ENCODE measurements at regions not wholly inside any gene's neighbourhood (a gene's known extent, or its start where the extent isn't known, plus 50 kb on each side); places are given as distances from the start of the nearest gene placed in this dataset.

GRCh38 chr7:109939207-109939606, 1151.7 kb upstream of the LRRN3 start:
- no peaks in the 10 kb centered on the region for H3K4me1 ChIP-seq (ENCODE audit: insufficient read depth, low read length)
- peaks cover 33% of the 10 kb centered on the region for H3K9me3 ChIP-seq (ENCODE audit: control insufficient read depth, insufficient read depth, low read length)
- no peaks in the 10 kb centered on the region; the same call in 1 of the 2 replicates for H3K36me3 ChIP-seq (ENCODE audit: insufficient read depth, low read length)

GRCh38 chr7:109945820-109946518, 1145.0 kb upstream of the LRRN3 start:
- Histone ChIP-seq H3K9me3 (ENCODE audit: control insufficient read depth, insufficient read depth, low read length) (peaks cover 6% of the 10 kb centered on the region; the same call in 1 of the 2 replicates), H3K4me1 (ENCODE audit: insufficient read depth, low read length) (no peaks in the 10 kb centered on the region), H3K36me3 (ENCODE audit: insufficient read depth, low read length) (no peaks in the 10 kb centered on the region), H3K9ac (ENCODE audit: low read depth, low read length) (no peak overlapping the region)

More at GRCh38 chr7:109939207-109939606, 1151.7 kb upstream of the LRRN3 start:
- no peak overlapping the region for H3K9ac ChIP-seq (ENCODE audit: low read depth, low read length)

- H3K4me1 ChIP-seq (ENCODE audit: insufficient read depth, low read length): no peaks in the 10 kb centered on the region
- H3K9me3 ChIP-seq (ENCODE audit: control insufficient read depth, insufficient read depth, low read length): no peaks in the 10 kb centered on the region
- no peaks in the 10 kb centered on the region for H3K36me3 ChIP-seq (ENCODE audit: insufficient read depth, low read length)
- no peak overlapping the region for H3K9ac ChIP-seq (ENCODE audit: low read depth, low read length)
These were observed 1140.7 kb upstream of the LRRN3 start for GRCh38 chr7:109950256-109950655.

- Histone ChIP-seq H3K9ac (ENCODE audit: low read depth, low read length) (no peak overlapping the region), H3K9me3 (ENCODE audit: control insufficient read depth, insufficient read depth, low read length) (no peaks in the 10 kb centered on the region), H3K36me3 (ENCODE audit: insufficient read depth, low read length) (no peaks in the 10 kb centered on the region), H3K4me1 (ENCODE audit: insufficient read depth, low read length) (no peaks in the 10 kb centered on the region)
These were observed 1139.9 kb upstream of the LRRN3 start for GRCh38 chr7:109950821-109951564.

GRCh38 chr7:109951565-109951928, 1139.4 kb upstream of the LRRN3 start:
- no peaks in the 10 kb centered on the region for H3K36me3 ChIP-seq (ENCODE audit: insufficient read depth, low read length)
- H3K9ac ChIP-seq (ENCODE audit: low read depth, low read length): no peak overlapping the region
- no peaks in the 10 kb centered on the region for H3K4me1 ChIP-seq (ENCODE audit: insufficient read depth, low read length)
- H3K9me3 ChIP-seq (ENCODE audit: control insufficient read depth, insufficient read depth, low read length): no peaks in the 10 kb centered on the region

- H3K9me3 ChIP-seq (ENCODE audit: control insufficient read depth, insufficient read depth, low read length): no peaks in the 10 kb centered on the region
- no peaks in the 10 kb centered on the region for H3K4me1 ChIP-seq (ENCODE audit: insufficient read depth, low read length)
- H3K36me3 ChIP-seq (ENCODE audit: insufficient read depth, low read length): no peaks in the 10 kb centered on the region
- no peak overlapping the region for H3K9ac ChIP-seq (ENCODE audit: low read depth, low read length)
These were observed 1134.9 kb upstream of the LRRN3 start for GRCh38 chr7:109955986-109956385.

GRCh38 chr7:109956916-109957315, 1134.0 kb upstream of the LRRN3 start:
- H3K9ac ChIP-seq (ENCODE audit: low read depth, low read length): no peak overlapping the region
- H3K36me3 ChIP-seq (ENCODE audit: insufficient read depth, low read length): no peaks in the 10 kb centered on the region
- H3K4me1 ChIP-seq (ENCODE audit: insufficient read depth, low read length): no peaks in the 10 kb centered on the region
- H3K9me3 ChIP-seq (ENCODE audit: control insufficient read depth, insufficient read depth, low read length): no peaks in the 10 kb centered on the region

- no peaks in the 10 kb centered on the region for H3K36me3 ChIP-seq (ENCODE audit: insufficient read depth, low read length)
- no peak overlapping the region for H3K9ac ChIP-seq (ENCODE audit: low read depth, low read length)
- no peaks in the 10 kb centered on the region for H3K9me3 ChIP-seq (ENCODE audit: control insufficient read depth, insufficient read depth, low read length)
- H3K4me1 ChIP-seq (ENCODE audit: insufficient read depth, low read length): no peaks in the 10 kb centered on the region
These were observed 1127.2 kb upstream of the LRRN3 start for GRCh38 chr7:109963741-109964140.

- H3K9ac ChIP-seq (ENCODE audit: low read depth, low read length): no peak overlapping the region
- no peaks in the 10 kb centered on the region for H3K9me3 ChIP-seq (ENCODE audit: control insufficient read depth, insufficient read depth, low read length)
- no peaks in the 10 kb centered on the region for H3K4me1 ChIP-seq (ENCODE audit: insufficient read depth, low read length)
- no peaks in the 10 kb centered on the region for H3K36me3 ChIP-seq (ENCODE audit: insufficient read depth, low read length)
These were observed 1126.1 kb upstream of the LRRN3 start for GRCh38 chr7:109964780-109965179.

GRCh38 chr7:109967406-109967805, 1123.5 kb upstream of the LRRN3 start:
- no peaks in the 10 kb centered on the region for H3K4me1 ChIP-seq (ENCODE audit: insufficient read depth, low read length)
- H3K9ac ChIP-seq (ENCODE audit: low read depth, low read length): no peak overlapping the region
- H3K9me3 ChIP-seq (ENCODE audit: control insufficient read depth, insufficient read depth, low read length): no peaks in the 10 kb centered on the region
- H3K36me3 ChIP-seq (ENCODE audit: insufficient read depth, low read length): no peaks in the 10 kb centered on the region

- H3K36me3 ChIP-seq (ENCODE audit: insufficient read depth, low read length): no peaks in the 10 kb centered on the region
- no peaks in the 10 kb centered on the region for H3K4me1 ChIP-seq (ENCODE audit: insufficient read depth, low read length)
- peaks cover 4% of the 10 kb centered on the region; the same call in 1 of the 2 replicates for H3K9me3 ChIP-seq (ENCODE audit: control insufficient read depth, insufficient read depth, low read length)
- H3K9ac ChIP-seq (ENCODE audit: low read depth, low read length): no peak overlapping the region
These were observed 1107.3 kb upstream of the LRRN3 start for GRCh38 chr7:109983618-109984017.

- H3K9ac ChIP-seq (ENCODE audit: low read depth, low read length): no peak overlapping the region
These were observed 1106.2 kb upstream of the LRRN3 start for GRCh38 chr7:109984729-109985128.

GRCh38 chr7:109986701-109987100, 1104.2 kb upstream of the LRRN3 start:
- Histone ChIP-seq H3K9ac (ENCODE audit: low read depth, low read length) (no peak overlapping the region), H3K4me1 (ENCODE audit: insufficient read depth, low read length) (no peaks in the 10 kb centered on the region), H3K36me3 (ENCODE audit: insufficient read depth, low read length) (no peaks in the 10 kb centered on the region), H3K9me3 (ENCODE audit: control insufficient read depth, insufficient read depth, low read length) (peaks cover 4% of the 10 kb centered on the region; the same call in 1 of the 2 replicates)

More at GRCh38 chr7:109984729-109985128, 1106.2 kb upstream of the LRRN3 start:
- Histone ChIP-seq H3K4me1 (ENCODE audit: insufficient read depth, low read length) (no peaks in the 10 kb centered on the region), H3K9me3 (ENCODE audit: control insufficient read depth, insufficient read depth, low read length) (peaks cover 4% of the 10 kb centered on the region; the same call in 1 of the 2 replicates), H3K36me3 (ENCODE audit: insufficient read depth, low read length) (no peaks in the 10 kb centered on the region)

- Histone ChIP-seq H3K9me3 (ENCODE audit: control insufficient read depth, insufficient read depth, low read length) (no peaks in the 10 kb centered on the region), H3K4me1 (ENCODE audit: insufficient read depth, low read length) (no peaks in the 10 kb centered on the region), H3K36me3 (ENCODE audit: insufficient read depth, low read length) (no peaks in the 10 kb centered on the region), H3K9ac (ENCODE audit: low read depth, low read length) (no peak overlapping the region)
These were observed 1094.5 kb upstream of the LRRN3 start for GRCh38 chr7:109996411-109996810.

GRCh38 chr7:109996927-109997326, 1094.0 kb upstream of the LRRN3 start:
- H3K4me1 ChIP-seq (ENCODE audit: insufficient read depth, low read length): no peaks in the 10 kb centered on the region
- no peaks in the 10 kb centered on the region for H3K36me3 ChIP-seq (ENCODE audit: insufficient read depth, low read length)
- no peaks in the 10 kb centered on the region for H3K9me3 ChIP-seq (ENCODE audit: control insufficient read depth, insufficient read depth, low read length)
- H3K9ac ChIP-seq (ENCODE audit: low read depth, low read length): no peak overlapping the region
